ENCODE measurements at regions not wholly inside any gene's neighbourhood (a gene's known extent, or its start where the extent isn't known, plus 50 kb on each side); places are given as distances from the start of the nearest gene placed in this dataset.

DNA sequence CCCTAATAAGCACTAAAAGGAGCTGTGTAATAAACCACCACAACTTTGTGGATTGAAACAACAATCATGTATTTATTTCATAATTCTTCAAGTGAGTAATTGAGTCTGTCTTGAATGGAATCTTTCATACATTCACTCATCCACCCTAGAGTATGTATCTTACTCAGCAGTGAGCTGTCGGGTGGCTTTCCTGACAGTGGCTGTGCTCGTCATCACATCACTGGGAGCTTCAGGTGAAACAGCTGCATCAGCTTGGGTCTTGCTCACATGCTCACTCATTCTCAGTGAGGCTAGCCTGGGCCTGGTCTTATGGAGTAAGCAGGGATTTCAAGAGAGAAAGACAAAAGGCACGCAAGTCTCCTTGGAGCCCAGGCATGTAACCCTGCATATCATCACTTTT lies 271.4 kb downstream of the POM121L12 start:
- Histone ChIP-seq H3K27ac (replicated peaks) (no peak overlapping the region), H3K4me3 (replicated peaks; ENCODE audit: insufficient read depth, low read length) (no peak overlapping the region), H3K27me3 (ENCODE audit: insufficient read depth, poor library complexity, severe bottlenecking) (no peaks in the 10 kb centered on the region)
- DNase-seq (ENCODE audit: low read depth in 1 of 2, low spot score in 1 of 2), result no peak
- TF ChIP-seq, protein P1, sequence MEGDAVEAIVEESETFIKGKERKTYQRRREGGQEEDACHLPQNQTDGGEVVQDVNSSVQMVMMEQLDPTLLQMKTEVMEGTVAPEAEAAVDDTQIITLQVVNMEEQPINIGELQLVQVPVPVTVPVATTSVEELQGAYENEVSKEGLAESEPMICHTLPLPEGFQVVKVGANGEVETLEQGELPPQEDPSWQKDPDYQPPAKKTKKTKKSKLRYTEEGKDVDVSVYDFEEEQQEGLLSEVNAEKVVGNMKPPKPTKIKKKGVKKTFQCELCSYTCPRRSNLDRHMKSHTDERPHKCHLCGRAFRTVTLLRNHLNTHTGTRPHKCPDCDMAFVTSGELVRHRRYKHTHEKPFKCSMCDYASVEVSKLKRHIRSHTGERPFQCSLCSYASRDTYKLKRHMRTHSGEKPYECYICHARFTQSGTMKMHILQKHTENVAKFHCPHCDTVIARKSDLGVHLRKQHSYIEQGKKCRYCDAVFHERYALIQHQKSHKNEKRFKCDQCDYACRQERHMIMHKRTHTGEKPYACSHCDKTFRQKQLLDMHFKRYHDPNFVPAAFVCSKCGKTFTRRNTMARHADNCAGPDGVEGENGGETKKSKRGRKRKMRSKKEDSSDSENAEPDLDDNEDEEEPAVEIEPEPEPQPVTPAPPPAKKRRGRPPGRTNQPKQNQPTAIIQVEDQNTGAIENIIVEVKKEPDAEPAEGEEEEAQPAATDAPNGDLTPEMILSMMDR (IDR thresholded peaks at IDR 0.05; ENCODE audit: insufficient read depth, low read length), result no peak

DNA sequence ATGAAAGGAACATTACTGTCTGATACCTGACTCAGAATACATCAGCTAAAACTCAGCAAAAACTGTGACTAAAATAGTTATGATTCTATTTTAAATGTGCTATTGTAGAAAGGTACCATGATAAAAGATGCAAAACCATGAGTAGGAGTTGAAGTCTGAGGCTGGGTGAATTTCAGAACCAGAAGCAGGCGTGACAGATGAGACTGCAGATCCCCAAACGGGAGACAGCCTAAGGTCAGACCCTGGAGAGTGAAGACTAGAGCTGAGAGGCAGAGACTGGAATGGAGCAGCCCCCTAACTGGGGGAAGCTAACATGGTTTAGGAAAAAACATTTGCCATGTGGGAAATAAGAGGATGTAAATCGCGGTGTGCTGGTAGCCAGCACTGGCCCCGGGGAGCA lies 275.8 kb downstream of the POM121L12 start:
- H3K27me3 ChIP-seq (ENCODE audit: insufficient read depth, poor library complexity, severe bottlenecking), result no peaks in the 10 kb centered on the region
- DNase-seq (ENCODE audit: low read depth in 1 of 2, low spot score in 1 of 2), result no peak
- no peak overlapping the region for H3K4me3 ChIP-seq (replicated peaks; ENCODE audit: insufficient read depth, low read length)
- no peak for TF ChIP-seq SPI1 (IDR thresholded peaks at IDR 0.05; ENCODE audit: borderline replicate concordance, low read depth)
- no peak overlapping the region for H3K27ac ChIP-seq (replicated peaks)

DNA sequence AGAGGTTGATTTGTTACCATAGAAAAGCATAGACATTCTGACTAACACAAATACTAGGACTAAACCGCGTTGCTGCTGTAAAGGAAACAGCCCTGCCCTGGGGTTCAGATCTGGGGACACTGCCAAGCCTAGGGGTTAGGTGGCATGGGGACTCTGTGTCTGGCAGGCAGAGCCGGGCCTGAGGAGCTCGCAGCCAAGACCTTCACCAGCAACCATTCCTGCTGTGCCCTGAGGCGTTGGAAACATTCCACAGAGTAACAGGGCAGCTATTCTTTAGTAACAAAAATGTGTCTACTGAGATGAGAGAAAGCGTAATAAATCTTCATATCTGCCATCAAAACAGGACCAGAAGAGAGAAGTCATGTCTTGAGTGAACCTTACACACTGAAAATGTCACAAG lies 280.5 kb downstream of the POM121L12 start:
- H3K27me3 ChIP-seq (ENCODE audit: insufficient read depth, poor library complexity, severe bottlenecking), result no peaks in the 10 kb centered on the region
- no peak for TF ChIP-seq POLR2AphosphoS5 (IDR thresholded peaks at IDR 0.05; ENCODE audit: low read depth)
- TF ChIP-seq SPI1 (IDR thresholded peaks at IDR 0.05; ENCODE audit: borderline replicate concordance, low read depth), result no peak
- TF ChIP-seq, protein P2, sequence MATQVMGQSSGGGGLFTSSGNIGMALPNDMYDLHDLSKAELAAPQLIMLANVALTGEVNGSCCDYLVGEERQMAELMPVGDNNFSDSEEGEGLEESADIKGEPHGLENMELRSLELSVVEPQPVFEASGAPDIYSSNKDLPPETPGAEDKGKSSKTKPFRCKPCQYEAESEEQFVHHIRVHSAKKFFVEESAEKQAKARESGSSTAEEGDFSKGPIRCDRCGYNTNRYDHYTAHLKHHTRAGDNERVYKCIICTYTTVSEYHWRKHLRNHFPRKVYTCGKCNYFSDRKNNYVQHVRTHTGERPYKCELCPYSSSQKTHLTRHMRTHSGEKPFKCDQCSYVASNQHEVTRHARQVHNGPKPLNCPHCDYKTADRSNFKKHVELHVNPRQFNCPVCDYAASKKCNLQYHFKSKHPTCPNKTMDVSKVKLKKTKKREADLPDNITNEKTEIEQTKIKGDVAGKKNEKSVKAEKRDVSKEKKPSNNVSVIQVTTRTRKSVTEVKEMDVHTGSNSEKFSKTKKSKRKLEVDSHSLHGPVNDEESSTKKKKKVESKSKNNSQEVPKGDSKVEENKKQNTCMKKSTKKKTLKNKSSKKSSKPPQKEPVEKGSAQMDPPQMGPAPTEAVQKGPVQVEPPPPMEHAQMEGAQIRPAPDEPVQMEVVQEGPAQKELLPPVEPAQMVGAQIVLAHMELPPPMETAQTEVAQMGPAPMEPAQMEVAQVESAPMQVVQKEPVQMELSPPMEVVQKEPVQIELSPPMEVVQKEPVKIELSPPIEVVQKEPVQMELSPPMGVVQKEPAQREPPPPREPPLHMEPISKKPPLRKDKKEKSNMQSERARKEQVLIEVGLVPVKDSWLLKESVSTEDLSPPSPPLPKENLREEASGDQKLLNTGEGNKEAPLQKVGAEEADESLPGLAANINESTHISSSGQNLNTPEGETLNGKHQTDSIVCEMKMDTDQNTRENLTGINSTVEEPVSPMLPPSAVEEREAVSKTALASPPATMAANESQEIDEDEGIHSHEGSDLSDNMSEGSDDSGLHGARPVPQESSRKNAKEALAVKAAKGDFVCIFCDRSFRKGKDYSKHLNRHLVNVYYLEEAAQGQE (IDR thresholded peaks at IDR 0.05; ENCODE audit: insufficient replicate concordance, low read depth), result no peak
- TF ChIP-seq, protein P1 (IDR thresholded peaks at IDR 0.05; ENCODE audit: insufficient read depth, low read length), result no peak
- no peak for TF ChIP-seq GABPA (IDR thresholded peaks at IDR 0.05; ENCODE audit: low read depth)
- no peak for DNase-seq (ENCODE audit: low read depth in 1 of 2, low spot score in 1 of 2)
- H3K4me3 ChIP-seq (replicated peaks; ENCODE audit: insufficient read depth, low read length), result no peak overlapping the region
- H3K27ac ChIP-seq (replicated peaks), result no peak overlapping the region

DNA sequence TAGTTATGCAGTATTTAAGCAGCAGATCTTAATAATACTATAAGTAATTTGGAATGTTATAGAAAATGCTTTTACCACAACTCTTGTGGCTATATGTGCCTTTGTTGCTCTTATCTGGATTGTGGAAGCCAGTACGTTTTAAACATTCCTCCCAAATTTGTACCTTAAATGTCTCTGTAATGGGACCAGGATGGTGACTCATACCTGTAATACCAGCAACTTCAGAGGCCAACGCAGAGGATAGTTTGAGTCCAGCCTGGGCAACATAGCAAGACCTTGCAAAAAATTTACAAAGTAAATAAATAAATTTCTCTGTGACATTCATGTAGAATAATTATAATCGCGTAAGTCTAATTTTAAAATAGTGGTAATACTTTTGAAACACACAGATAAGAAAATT lies 283.1 kb downstream of the POM121L12 start:
- Histone ChIP-seq H3K27ac (replicated peaks) (no peak overlapping the region), H3K4me3 (replicated peaks; ENCODE audit: insufficient read depth, low read length) (no peak overlapping the region), H3K27me3 (ENCODE audit: insufficient read depth, poor library complexity, severe bottlenecking) (no peaks in the 10 kb centered on the region)
- TF ChIP-seq POLR2AphosphoS5 (IDR thresholded peaks at IDR 0.05; ENCODE audit: low read depth) (no peak), GABPA (IDR thresholded peaks at IDR 0.05; ENCODE audit: low read depth) (no peak), SPI1 (IDR thresholded peaks at IDR 0.05; ENCODE audit: borderline replicate concordance, low read depth) (no peak)
- TF ChIP-seq, protein P2 (IDR thresholded peaks at IDR 0.05; ENCODE audit: insufficient replicate concordance, low read depth), result no peak
- TF ChIP-seq, protein P1 (IDR thresholded peaks at IDR 0.05; ENCODE audit: insufficient read depth, low read length), result no peak
- no peak for DNase-seq (ENCODE audit: low read depth in 1 of 2, low spot score in 1 of 2)

All from HL-60 (cell line).